SKM-1 treated with dmso at 0.1 percent for 144 hours (cell line): ENCODE measurements at regions not wholly inside any gene's neighbourhood (a gene's known extent, or its start where the extent isn't known, plus 50 kb on each side); places are given as distances from the start of the nearest gene placed in this dataset.

ENCODE experiments used
- DNase-seq: peaks from one replicate; lab custom pipeline; 2025; ENCODE audit not compliant: unreplicated experiment; lab: John Stamatoyannopoulos, UW

DNA sequence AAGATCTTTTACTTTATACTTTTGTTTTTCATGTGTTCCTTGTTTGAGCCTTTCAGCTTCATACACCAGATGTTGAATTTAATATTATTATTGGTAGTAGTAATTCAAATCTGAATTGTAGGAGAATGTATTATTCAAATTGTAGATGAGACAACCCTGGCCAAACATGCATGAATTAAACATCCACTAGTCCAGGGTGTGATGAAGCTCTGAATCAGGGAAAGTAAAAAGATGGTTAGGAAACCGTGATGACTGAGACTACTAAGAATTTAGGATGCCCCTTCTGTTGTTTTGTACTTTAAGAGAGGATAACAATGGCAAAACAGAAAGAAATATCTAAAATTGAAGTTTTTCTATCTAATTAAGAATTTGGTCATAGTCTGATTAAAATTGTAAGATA is 227.8 kb upstream of the CDH2 start:
- DNase-seq = no peak

DNA sequence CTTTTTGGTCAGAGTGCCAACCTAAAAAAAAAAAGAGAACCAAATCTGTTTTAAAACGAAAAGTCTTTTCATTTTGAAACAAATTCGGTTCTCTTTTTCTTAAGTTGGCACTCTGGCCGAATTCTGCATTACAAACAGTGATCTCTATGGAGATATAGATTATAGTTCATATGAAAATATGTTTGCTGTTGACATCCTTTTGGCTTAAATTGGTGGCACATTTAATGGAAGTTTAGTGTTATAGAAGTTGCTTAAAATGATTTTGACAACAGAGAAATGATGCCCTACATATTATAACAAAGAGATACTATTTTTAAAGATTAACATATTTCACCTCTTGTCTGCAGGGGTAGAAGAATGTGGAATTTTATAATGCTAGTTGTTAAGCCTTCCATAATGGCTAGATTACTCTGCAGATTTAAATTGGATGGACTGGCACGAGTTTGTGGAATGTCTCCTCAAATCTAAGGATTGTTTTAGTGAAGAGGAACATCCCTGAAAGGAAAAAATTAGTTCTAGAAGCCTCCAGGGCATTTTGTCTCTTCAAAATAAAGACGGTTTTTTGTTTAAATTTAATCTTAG is 222.9 kb upstream of the CDH2 start:
- DNase-seq = no peak

DNA sequence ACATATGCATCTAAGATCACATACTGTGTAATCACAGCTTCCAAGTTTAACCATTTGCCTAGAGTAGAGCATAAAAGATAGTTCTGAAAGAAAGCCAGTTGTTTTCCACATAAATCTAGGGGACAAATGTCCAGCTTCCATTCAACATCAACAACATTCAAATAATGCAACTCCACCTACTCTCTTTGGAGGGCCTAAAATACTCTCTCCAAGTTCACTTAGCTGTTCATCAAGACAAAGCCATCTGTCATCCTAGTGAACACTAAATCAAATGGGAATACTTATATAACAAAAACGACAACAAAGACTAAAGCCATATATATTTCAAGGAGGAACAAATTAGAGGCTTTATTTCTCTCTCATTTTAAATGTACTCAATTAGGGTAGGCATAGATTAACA is 221.5 kb upstream of the CDH2 start:
- no peak for DNase-seq

DNA sequence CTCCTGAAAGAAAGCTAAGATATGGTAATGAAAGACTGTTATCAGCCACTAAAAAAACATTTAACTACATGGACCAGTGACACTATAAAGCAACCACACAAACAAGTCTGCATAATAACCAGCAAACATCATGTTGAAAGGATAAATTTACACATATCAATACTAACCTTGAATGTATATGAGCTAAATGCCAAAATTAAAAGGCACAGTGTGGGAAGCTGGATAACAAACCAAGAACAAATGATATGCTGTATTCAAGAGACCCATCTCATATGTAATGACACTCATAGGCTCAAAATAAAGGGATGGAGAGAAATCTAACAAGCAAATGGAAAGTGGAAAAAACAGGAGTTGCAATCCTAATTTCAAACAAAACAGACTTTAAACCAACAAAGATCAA is 213.1 kb upstream of the CDH2 start:
- DNase-seq = no peak

DNA sequence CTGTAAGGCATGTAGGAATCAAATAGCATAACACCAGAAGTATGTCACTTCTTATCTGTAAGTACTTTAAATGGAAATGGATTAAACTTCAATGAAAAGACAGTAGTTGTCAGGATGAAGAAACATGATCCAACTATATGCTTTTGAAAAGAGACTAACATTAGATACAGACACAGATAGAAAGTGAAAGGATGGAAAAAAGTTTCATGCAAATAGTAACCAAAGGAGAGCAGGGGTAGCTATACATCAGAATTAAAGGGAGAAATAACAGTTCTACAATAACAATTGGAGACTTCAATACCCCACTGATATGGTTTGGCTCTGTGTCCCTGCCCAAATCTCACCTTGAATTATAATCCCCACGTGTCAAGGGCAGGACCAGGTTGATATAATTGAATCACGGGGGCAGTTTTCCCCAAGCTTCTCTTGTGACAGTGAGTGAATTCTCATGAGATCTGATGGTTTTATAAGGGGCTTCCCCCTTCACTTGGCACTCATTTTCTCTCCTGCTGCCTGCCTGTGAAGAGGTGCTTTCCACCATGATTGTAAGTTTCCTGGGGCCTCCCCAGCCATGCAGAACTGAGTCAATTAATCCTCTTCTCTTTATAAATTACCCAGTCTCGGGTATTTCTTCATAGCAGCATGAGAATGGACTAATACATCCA is 205.4 kb upstream of the CDH2 start:
- no peak for DNase-seq

DNA sequence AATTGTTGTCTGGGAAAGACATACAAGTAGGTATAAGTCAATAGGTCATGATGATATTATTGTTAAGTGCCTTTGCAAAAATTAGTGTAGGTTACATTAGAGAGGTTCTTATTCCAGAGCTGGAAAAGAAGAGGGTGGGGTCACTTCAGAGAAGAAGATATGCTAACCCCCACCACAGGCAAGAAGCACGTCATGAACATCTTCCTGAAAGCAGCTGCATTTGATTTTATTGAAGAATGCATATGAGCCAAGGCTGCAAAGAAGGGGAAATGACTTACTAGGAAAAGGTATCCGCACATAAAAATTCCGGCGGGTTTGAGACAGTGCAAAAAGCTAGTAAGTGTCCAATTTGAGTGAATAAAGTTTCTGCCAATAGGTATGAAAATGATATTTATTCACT is 195.3 kb upstream of the CDH2 start:
- DNase-seq = no peak

DNA sequence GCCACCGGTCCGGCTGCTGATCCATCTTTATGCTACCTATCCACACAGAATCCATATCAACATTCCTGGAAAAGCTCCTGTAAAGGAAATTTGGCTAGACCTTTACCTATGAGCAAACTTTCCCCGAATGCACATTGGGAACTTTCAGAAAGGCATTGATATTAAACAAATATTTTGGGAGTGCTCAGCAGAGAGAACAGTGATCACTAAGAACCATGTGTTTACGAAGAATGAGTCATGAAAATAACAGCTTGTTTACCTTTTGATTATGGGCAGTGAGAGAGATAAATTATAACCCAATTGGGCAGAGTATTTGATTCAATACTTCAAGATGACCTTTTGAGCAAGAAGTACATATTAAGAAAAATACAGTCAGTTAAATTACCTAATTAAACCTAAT is 189.7 kb upstream of the CDH2 start:
- DNase-seq = no peak

DNA sequence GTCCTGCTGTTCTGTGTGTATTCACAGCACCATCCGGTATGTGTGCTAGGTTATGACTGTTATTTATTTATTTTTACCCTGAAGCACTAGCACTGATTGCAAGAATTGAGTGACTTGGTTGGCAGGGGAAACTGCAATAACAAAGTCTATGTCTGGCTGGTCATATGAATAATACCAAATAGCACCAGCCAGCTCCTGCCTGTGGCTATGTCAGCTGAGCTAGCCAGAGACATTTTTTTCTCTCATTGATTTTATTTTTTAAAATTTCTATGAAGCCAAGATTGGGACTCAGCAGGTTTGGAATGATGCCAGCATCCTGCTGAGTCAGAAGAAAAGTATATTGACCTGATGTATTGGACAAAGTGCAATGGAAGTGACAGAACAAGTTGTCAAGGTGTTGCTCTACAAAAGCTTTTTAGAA is 188.5 kb upstream of the CDH2 start:
- DNase-seq = no peak

DNA sequence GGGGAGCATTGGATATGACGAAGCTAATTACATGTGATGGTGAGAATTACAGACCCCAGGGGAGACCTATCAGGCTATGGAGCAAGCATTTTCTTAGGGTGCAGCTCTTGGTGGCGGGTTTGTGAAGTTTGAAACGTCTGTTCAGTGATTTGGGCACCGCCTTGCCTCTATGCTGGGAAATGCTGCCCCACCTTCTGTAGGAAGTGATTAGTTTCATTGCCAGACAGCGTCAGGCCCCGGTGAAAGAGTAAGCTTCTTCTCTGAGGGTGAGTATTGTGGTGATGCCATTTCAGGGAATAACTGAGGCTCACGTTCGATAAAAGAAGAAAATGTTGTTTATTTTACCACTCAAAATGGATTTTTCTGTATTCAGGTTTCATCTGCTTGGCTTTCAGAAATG is 186.2 kb upstream of the CDH2 start:
- no peak for DNase-seq

DNA sequence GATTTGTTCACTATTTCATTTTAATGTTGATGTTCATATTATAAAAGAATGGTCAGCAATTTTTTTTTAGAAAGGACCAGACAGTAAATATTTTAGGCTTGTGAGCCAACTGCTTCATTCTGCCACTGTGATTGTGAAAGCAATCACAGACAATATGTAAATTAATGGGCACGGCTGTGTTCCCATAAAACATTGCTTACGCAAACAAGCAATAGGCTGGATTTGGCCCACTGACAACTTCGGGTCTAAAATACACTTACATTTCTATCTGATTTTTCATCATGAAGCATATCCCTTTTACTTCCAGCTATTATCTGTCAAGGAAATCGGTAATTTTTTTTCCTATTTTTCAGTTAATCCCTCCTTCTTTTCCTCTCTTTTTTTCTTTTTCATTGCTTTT is 182.2 kb upstream of the CDH2 start:
- no peak for DNase-seq

DNA sequence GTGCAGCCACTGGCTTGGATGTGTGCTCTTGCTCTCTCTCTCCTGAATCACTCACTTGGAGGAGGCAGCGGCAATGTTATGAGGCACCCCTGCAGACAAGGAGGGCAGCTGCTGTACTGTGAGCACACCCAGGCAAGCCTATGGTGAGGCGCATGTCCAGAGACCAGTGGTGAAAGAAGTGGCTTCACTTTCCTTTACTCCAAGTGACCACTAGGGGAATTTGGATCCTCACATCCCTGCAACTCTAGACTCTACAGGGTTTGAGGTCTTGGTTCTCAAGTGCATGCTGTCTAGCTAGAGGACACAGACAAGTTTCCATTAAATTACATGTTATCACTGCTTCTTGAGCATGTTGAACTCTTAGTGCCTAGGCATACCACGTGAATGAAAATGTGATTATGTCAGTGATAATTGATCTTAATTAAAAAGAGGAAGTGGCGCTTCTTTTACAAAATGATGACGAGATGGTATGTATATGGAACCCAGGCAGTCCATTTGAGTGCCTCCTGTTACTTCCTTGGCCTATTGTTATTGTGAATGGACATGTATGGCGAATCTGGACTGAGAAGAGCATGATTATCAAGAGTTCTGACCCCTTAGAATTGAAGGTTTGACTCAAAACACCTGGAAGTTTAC is 181.0 kb upstream of the CDH2 start:
- no peak for DNase-seq

DNA sequence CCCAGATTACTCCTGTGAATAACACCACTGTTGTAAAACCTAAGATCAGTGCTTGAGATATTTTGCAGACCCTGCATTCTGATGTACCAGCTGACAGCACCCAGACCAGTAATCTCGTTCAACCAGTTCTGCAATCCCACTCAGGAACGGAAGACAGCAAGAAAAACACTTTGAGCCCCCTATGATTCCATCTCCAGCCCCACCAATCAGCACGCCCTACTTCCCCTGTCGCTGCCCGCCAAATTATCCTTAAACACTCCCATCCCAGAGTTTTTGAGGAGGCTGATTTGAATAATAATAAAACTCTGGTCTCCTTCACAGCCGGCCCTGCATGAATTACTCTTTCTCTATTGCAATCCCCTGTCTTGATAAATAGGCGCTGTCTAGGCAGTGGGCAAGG is 173.9 kb upstream of the CDH2 start:
- DNase-seq = no peak

DNA sequence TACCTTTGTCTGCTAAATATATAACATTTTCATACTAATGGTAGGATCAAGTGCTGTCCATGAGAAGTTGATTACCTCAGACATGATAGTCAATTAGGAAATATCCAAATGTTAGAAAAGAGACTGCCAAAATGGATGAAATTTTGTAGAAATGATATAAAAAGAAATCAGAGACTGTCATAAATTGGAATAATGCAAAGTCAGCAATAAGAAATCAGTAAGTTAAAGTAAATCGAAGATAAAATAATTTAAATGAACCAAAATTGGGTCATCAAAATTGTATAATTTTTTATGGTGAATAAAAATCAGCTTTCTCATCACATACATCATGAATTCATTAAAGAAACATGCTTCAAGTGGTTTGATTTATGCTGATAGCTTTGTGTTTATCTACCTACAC is 165.3 kb upstream of the CDH2 start:
- DNase-seq = no peak

DNA sequence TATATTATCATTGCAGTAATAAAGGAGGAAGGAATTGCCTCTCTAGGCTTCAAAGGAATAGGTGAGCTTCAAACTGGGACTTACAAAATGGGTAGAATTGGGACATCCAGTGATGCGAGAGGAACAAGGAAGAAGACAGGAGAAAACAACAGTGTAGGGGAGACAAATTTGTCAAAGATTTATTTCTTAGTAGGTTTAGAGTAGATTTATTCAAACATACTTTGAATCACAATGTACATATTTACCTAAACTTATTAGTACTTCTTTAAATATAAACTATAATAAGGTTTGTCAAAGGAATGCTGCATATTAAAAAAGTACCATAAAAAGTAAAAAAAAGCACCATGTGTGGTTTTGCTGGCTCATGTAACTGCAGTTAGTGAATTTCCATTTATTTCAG is 161.4 kb upstream of the CDH2 start:
- DNase-seq = no peak

DNA sequence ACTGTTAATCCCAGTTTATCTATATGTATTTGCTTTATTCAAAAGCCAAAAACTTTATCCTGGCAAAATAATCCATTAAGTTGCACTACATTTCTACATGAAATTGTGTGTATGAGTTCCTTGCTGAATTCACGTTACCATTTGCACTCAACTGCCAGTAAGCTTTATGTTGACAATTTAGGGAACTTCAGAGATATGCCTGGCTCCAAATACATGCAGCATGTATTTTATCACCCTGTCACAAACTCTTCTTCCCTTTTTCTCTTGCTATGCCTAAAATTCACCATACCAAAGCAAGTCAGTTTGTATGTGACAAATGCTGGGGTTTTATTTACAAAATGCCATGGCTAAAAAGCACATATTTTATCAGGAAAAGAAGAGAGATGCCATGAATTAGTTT is 157.6 kb upstream of the CDH2 start:
- DNase-seq = no peak

DNA sequence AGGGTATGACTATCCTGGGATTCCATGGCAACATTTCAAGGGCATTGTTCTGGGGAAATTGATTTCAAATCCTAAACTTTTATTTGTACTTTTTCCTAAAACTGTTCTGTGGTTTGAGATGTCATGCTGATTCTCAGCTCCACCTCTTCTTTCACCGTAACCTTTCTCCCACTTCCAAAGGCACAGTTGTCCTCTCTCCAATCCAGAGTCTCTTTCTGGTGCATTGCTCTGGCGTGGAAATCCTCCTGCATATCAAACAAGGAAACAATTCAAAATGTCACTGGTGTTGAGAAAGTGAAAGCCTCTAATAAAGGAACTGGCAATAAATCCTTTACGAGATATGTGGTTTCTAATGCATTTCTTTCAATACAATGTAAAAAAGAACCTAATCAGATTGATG is 155.1 kb upstream of the CDH2 start:
- DNase-seq = no peak

DNA sequence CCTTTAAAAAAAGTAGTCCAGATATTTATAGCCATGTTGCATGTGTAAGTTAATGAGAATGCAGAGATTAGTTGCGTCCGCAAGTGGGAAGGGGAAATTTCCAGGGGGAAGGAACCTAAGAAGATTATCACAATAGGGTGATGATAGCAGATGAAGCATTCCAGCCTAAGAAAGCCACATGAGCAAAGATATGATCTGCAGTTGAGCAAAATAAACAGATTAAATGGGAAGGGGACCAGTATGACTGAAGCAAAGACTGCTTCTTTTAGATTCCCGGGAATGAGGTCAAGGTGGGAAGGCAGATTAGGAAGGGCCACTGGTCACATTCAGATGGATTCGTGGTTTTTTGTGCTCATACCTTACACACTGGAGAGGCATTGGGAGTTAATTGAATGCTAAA is 154.6 kb upstream of the CDH2 start:
- DNase-seq = no peak

DNA sequence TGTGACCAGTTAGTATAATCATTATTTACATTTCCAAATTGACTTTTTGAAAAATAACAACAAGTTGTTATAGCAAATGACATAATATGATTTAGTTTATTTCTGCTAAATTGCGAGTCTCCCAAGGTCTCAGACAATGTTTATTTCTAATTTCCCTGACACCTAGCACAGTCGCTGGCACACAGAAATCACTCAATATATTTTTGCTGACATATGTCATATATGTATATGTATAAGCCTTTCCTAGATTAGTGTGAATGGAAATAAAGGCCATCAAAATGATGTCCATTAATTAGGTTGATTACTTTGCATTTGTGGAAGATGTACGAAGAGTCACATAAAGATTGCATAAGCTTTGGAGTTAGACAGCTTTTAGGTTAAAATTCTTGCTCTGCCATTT is 136.7 kb upstream of the CDH2 start:
- no peak for DNase-seq

DNA sequence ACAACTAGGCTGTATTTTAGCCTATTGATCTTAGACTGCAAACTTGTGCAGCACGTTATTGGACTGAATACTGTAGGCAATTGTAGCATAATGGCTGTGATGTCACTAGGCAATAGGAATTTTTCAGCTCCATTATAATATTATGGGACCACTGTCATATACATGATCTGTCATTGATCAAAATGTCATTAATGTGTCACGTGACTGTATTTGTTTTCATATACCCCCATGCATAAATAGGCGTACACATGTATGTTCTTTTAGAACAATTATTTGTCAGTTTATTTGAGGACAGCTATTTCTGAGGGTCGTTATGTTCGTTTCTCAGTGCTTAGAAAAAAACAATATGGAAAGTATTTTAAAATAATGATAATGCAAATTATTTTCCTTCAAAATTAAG is 111.9 kb upstream of the CDH2 start:
- DNase-seq = no peak

DNA sequence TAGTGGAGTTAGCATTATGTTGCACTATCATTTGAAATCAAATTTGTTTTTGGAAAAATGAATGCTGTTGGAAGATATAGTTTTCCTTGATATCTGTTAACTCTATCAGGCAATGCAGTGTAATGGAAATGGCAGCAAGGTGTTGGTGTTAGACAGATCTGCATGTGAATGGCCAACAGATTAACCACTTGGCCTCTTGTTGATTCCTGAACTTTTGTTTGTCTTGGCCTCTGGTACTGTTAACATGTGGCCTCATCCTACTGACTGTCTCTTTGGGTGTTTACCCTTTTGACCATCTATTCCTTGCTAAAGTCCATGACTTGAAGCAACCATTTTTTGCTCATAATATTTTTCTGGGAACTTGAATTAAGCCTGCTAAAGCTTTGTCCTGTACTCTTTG is 110.2 kb upstream of the CDH2 start:
- no peak for DNase-seq

DNA sequence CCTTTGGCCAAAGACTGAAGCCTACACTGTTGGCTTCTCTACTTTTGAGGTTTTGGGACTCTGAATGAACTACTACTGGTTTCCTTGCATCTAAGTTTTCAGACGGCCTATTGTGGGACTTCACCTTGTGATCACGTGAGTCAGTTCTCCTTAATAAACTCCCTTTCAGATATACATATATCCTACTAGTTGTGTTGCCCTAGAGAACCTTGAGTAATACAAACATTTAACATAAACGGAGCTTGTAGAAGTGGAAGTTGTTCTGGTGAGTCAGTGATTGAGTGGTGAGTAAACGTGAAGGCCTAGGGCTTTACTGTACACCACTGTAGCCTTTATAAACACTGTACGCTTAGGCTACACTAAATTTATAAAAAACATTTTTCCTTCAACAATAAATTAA is 107.2 kb upstream of the CDH2 start:
- DNase-seq = no peak

DNA sequence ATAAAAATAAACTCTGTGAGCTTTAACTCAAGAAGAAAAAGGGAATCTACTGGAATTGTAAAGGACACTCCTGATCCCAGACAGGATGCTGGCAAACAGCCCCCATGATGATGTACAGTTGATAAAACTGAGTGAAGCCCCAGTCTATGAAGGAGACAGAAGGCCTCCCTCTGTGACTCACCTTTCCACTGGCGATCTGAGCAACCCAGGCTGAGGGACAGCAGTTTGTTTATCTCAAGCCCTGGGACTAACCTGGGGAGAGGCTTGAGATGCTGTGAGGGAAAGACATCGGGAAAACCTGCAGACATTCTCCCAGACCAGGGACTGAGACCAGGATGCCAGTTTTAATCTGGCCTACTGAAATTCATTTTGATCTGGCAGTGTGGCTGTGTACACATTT is 104.5 kb upstream of the CDH2 start:
- no peak for DNase-seq

DNA sequence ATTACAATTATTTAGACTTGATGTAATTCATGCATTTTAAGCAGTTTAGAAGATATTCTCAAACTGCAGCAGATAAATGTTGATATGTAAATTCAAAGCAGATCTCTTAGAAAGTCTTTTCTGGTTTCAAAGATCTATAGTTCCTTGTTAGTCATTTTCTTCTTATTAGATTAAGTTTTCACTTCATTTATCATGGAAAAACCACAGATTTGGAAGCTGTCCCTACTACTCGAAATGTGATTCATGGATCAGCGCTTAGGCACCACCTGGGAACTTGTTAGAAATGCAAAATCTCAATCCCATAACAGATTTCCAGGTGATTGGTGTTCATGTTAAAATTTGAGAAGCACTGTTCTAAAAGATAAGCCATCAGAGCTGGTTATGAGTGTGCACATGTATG is 92.8 kb upstream of the CDH2 start:
- DNase-seq = no peak
